Activated B cell treated with CpG ODN at 0.5 μM for 24 hours (primary cell): ENCODE measurements at regions not wholly inside any gene's neighbourhood (a gene's known extent, or its start where the extent isn't known, plus 50 kb on each side); places are given as distances from the start of the nearest gene placed in this dataset.

Source experiments
- ATAC-seq: fragments of 200-7000 bp; cut with Tn5 transposase; one replicate; pipeline ENCODE4 v1.10.0; 2021; ENCODE audit warnings: low read depth, mild to moderate bottlenecking, moderate library complexity
- CTCF ChIA-PET: fragments of 350-600 bp; sonication (Branson Sonifier 250); formaldehyde crosslinking; loops from one replicate; lab custom pipeline; 2021; ENCODE audit warnings: antibody characterized with exemption; lab: Charles Lee
- POLR2A ChIA-PET: fragments of 350-600 bp; sonication (Branson Sonifier 250); formaldehyde crosslinking; loops from one replicate; lab custom pipeline; 2021; ENCODE audit warnings: antibody characterized with exemption; lab: Charles Lee
- DNase-seq: peaks from one replicate; pipeline ENCODE4 v3.0.0; 2022
- H3K27ac Mint-ChIP-seq: one replicate; pipeline ENCODE4 v1.8.0; 2020; ENCODE audit warnings: mixed read lengths
- H3K27me3 Mint-ChIP-seq: one replicate; pipeline ENCODE4 v1.8.0; 2021; ENCODE audit warnings: mixed read lengths
- H3K36me3 Mint-ChIP-seq: one replicate; pipeline ENCODE4 v1.8.0; 2021; ENCODE audit warnings: low read depth, mixed read lengths
- H3K4me1 Mint-ChIP-seq: one replicate; pipeline ENCODE4 v1.8.0; 2021; ENCODE audit warnings: mixed read lengths
- H3K4me3 Mint-ChIP-seq: one replicate; pipeline ENCODE4 v1.8.0; 2020; ENCODE audit warnings: mild to moderate bottlenecking, mixed read lengths
- H3K9me3 Mint-ChIP-seq: one replicate; pipeline ENCODE4 v1.8.0; 2020; ENCODE audit warnings: mixed read lengths
- CTCF ChIP-seq: fragments of 200-600 bp; IDR thresholded peaks from one replicate; pipeline ENCODE4 v1.8.0; 2022; ENCODE audit warnings: antibody characterized with exemption, mild to moderate bottlenecking
- intact Hi-C: fragments of 100-400 bp; cut with micrococcal nuclease; formaldehyde crosslinking; loops from one replicate; pipeline ENCODE4 v1.15.1; 2024

DNA sequence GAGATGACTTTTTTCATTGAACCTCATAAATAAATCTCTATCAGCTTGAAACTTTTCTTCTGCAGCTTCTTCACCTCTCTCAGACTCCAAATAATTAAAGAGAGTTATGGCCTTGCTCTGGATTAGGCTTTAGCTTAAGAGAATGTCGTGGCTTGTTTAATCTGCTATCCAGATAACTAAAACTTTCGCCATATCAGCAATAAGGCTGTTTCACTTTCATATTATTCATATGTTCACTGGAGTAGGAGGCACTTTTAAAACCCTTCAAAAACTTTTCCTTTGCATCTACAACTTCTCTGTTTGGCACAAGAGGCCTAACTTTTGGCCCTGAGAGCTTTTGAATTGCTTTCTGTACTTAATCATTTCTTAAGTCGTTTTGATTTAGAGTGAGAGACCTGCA is 386.9 kb upstream of the FAM174A start:
- ChIA-PET POLR2A (no interaction called here), CTCF (no interaction called here)
- intact Hi-C loops, result no loop called here
- H3K4me3 Mint-ChIP-seq, result no peak overlapping the region
- DNase-seq, result no peak
- TF ChIP-seq CTCF, result no peak
- H3K4me1 Mint-ChIP-seq, result no peaks in the 10 kb centered on the region
- no peaks in the 10 kb centered on the region for H3K27me3 Mint-ChIP-seq
- no peaks in the 10 kb centered on the region for H3K9me3 Mint-ChIP-seq
- no peaks in the 10 kb centered on the region for H3K36me3 Mint-ChIP-seq
- H3K27ac Mint-ChIP-seq, result no peak overlapping the region
- no peak for ATAC-seq

GRCh38 chr5:100142607-100143006 is 392.6 kb upstream of the FAM174A start:
- intact Hi-C loops, result no loop called here
- no peaks in the 10 kb centered on the region for H3K36me3 Mint-ChIP-seq
- H3K4me3 Mint-ChIP-seq, result no peak overlapping the region
- H3K9me3 Mint-ChIP-seq, result no peaks in the 10 kb centered on the region
- ATAC-seq, result no peak
- POLR2A ChIA-PET, result no interaction called here
- DNase-seq, result no peak
- CTCF ChIA-PET, result no interaction called here
- H3K27me3 Mint-ChIP-seq, result no peaks in the 10 kb centered on the region
- no peak for TF ChIP-seq CTCF
- no peaks in the 10 kb centered on the region for H3K4me1 Mint-ChIP-seq
- no peak overlapping the region for H3K27ac Mint-ChIP-seq

GRCh38 chr5:100131161-100131560 is 404.0 kb upstream of the FAM174A start:
- H3K4me3 Mint-ChIP-seq, result no peak overlapping the region
- H3K4me1 Mint-ChIP-seq, result no peaks in the 10 kb centered on the region
- no peak for ATAC-seq
- H3K27ac Mint-ChIP-seq, result no peak overlapping the region
- intact Hi-C loops, result no loop called here
- ChIA-PET CTCF (no interaction called here), POLR2A (no interaction called here)
- no peaks in the 10 kb centered on the region for H3K36me3 Mint-ChIP-seq
- H3K9me3 Mint-ChIP-seq, result no peaks in the 10 kb centered on the region
- no peak for DNase-seq
- no peak for TF ChIP-seq CTCF
- H3K27me3 Mint-ChIP-seq, result no peaks in the 10 kb centered on the region

DNA sequence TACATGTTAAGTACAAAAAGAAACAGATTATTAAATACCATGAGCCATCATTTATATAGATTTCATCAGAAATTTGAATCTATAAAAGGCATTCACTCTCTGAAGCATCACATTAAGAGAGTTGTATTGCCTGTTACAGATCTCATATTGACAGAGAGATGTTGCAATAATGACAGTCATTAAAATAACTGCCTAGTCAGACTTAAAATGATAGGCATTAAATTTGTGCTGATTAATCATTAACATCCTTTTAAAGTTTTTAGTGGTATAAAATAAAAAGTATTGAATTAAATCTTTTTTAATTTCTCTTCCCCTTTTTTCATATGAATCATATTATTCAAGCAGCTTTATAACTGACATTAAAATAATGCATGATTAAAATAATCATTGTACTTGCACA is 404.9 kb upstream of the FAM174A start:
- no peaks in the 10 kb centered on the region for H3K27me3 Mint-ChIP-seq
- no peaks in the 10 kb centered on the region for H3K9me3 Mint-ChIP-seq
- H3K36me3 Mint-ChIP-seq, result no peaks in the 10 kb centered on the region
- no peaks in the 10 kb centered on the region for H3K4me1 Mint-ChIP-seq
- ChIA-PET CTCF (no interaction called here), POLR2A (no interaction called here)
- DNase-seq (no peak), ATAC-seq (no peak)
- no peak overlapping the region for H3K4me3 Mint-ChIP-seq
- H3K27ac Mint-ChIP-seq, result no peak overlapping the region
- TF ChIP-seq CTCF, result no peak
- intact Hi-C loops, result no loop called here

GRCh38 chr5:100119903-100120302 is 415.3 kb upstream of the FAM174A start:
- ChIA-PET CTCF (no interaction called here), POLR2A (no interaction called here)
- ATAC-seq (no peak), DNase-seq (no peak)
- Mint-ChIP-seq H3K9me3 (no peaks in the 10 kb centered on the region), H3K4me3 (no peak overlapping the region), H3K27ac (no peak overlapping the region), H3K36me3 (no peaks in the 10 kb centered on the region), H3K4me1 (no peaks in the 10 kb centered on the region), H3K27me3 (no peaks in the 10 kb centered on the region)
- intact Hi-C loops, result no loop called here
- no peak for TF ChIP-seq CTCF
